Thyroid gland (tissue), 4 donors: ENCODE measurements at regions not wholly inside any gene's neighbourhood (a gene's known extent, or its start where the extent isn't known, plus 50 kb on each side); places are given as distances from the start of the nearest gene placed in this dataset.

Experiments used
- CTCF ChIP-seq, 6 experiments: fragments of 200-600 bp in 3 of 6; fragments of 450-650 bp in 3 of 6; sonication (generic) in 3 of 6; IDR thresholded peaks; one replicate each; pipeline ENCODE4 v1.5.1; 2016 to 2019; ENCODE audit warnings: antibody characterized with exemption in 6 of 6, mild to moderate bottlenecking in 2 of 6, inconsistent platforms in 1 of 6, moderate library complexity in 1 of 6
- POLR2A ChIP-seq, 2 donors: fragments of 450-650 bp; IDR thresholded peaks; one replicate each; pipeline ENCODE4 v1.6.1; 2017; ENCODE audit warnings: antibody characterized with exemption in 2 of 2, mild to moderate bottlenecking in 2 of 2, moderate library complexity in 1 of 2

- TF ChIP-seq CTCF (IDR thresholded peaks at IDR 0.05) (no peak), POLR2A (IDR thresholded peaks at IDR 0.05) (no peak)
Observed at GRCh38 chr4:11663114-11663513, 234.4 kb upstream of the HS3ST1 start.
